ENCODE measurements at regions not wholly inside any gene's neighbourhood (a gene's known extent, or its start where the extent isn't known, plus 50 kb on each side); places are given as distances from the start of the nearest gene placed in this dataset.

DNA sequence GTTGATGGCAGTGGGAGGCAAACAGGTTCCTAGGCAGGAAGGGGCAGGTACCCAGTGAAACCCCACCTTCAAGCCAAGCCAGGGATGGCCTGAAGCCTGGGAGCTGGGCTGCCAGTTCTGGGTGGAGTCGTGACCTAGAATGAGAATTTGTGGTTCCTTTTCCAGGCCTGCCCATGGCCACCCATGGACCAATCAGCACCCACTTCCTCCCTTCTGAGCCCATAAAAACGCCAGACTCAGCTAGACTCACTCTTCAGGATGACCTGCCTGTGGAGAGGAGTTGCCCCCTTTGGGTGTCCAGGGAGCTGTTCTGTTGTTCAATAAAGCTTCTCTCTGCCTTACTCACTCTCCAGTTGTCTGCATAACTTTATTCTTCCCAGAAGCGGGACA is 144.0 kb upstream of the MRPS30 start:
- no peak for TF ChIP-seq POLR2A (IDR thresholded peaks at IDR 0.05)
- TF ChIP-seq, protein P1, sequence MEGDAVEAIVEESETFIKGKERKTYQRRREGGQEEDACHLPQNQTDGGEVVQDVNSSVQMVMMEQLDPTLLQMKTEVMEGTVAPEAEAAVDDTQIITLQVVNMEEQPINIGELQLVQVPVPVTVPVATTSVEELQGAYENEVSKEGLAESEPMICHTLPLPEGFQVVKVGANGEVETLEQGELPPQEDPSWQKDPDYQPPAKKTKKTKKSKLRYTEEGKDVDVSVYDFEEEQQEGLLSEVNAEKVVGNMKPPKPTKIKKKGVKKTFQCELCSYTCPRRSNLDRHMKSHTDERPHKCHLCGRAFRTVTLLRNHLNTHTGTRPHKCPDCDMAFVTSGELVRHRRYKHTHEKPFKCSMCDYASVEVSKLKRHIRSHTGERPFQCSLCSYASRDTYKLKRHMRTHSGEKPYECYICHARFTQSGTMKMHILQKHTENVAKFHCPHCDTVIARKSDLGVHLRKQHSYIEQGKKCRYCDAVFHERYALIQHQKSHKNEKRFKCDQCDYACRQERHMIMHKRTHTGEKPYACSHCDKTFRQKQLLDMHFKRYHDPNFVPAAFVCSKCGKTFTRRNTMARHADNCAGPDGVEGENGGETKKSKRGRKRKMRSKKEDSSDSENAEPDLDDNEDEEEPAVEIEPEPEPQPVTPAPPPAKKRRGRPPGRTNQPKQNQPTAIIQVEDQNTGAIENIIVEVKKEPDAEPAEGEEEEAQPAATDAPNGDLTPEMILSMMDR (IDR thresholded peaks at IDR 0.05) = no peak
- no peak overlapping the region for H3K4me3 ChIP-seq
- no peaks in the 10 kb centered on the region for H3K4me1 ChIP-seq
- no peaks in the 10 kb centered on the region for H3K27me3 ChIP-seq
- H3K9me3 ChIP-seq = no peaks in the 10 kb centered on the region
- DNase-seq = no peak
- H3K36me3 ChIP-seq (ENCODE audit: low read depth, missing control alignments) = no peaks in the 10 kb centered on the region
- H3K27ac ChIP-seq = no peak overlapping the region
- WGBS, 2 donors = 89 to 90% methylated on average over 3 of the region's 3 CpGs
- intact Hi-C loops (cut with DNase I; ENCODE audit: low total_unique reads) = no loop called here

DNA sequence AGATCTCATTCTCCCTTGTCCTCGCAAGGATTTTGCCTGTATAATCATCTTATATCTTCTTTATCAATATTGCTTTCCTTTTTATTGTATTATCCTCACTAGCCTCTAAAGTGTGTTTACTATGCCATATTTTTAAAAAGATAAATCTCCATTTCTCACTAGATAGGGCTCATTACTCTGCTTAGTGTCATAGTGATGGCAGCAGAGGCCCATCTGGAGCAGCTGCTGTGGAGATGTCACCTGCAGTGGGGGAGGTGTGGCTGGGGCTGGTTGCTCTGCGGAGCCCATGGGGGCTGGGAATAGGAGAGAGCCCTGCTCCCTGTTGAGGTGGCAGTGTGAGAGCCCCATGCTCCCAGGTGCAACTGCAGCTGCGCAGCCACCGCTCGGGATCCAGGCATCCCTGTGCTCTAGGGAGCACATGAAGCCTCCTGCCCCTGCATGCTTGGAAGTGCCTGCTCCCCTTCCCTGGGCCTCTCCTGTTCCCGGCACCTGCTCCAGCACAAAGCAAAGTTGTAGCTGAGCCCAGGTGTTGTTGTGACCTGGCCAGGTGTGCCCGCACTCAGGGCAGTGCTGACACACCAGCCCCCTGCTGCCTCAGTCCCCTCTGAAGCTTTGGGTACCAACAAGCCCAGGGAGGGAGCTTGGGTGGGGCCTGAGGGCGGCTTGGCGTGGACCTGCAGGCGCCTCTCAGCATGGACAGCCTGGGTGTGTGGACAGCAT is 144.6 kb upstream of the MRPS30 start:
- no peak for TF ChIP-seq POLR2A (IDR thresholded peaks at IDR 0.05)
- TF ChIP-seq, protein P1 (IDR thresholded peaks at IDR 0.05) = no peak
- H3K36me3 ChIP-seq (ENCODE audit: low read depth, missing control alignments) = no peaks in the 10 kb centered on the region
- H3K4me3 ChIP-seq = no peak overlapping the region
- no peaks in the 10 kb centered on the region for H3K27me3 ChIP-seq
- intact Hi-C loops (cut with DNase I; ENCODE audit: low total_unique reads) = no loop called here
- no peak overlapping the region for H3K27ac ChIP-seq
- 79 to 92% methylated on average over 5 to 10 of the region's 10 CpGs for WGBS, 2 donors
- no peaks in the 10 kb centered on the region for H3K9me3 ChIP-seq
- no peaks in the 10 kb centered on the region for H3K4me1 ChIP-seq
- DNase-seq = no peak

DNA sequence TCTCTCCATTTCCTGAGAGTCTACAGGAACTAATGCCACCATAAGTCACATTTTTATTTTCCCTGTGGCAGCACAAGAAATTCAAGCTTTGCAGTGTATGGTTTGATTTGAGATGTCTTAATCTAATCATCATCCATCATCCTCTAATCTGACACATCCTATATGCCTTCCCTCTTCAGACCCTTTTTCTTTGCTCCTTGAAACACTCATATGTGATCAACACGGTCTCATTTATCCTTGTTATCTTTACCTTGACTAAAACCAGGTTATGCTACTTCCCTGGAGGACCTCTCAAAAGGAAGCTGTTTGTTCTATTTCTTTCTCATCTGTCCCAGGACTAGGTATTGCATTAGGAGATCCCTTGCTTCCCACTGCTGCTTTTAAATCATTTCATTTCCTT is 146.9 kb upstream of the MRPS30 start:
- 74 to 94% methylated on average over 1 of the region's 1 CpG for WGBS, 2 donors
- TF ChIP-seq, protein P1 (IDR thresholded peaks at IDR 0.05) = no peak
- TF ChIP-seq POLR2A (IDR thresholded peaks at IDR 0.05) = no peak
- no peak for DNase-seq
- Histone ChIP-seq H3K27ac (no peak overlapping the region), H3K4me3 (no peak overlapping the region), H3K4me1 (no peaks in the 10 kb centered on the region), H3K36me3 (ENCODE audit: low read depth, missing control alignments) (no peaks in the 10 kb centered on the region), H3K9me3 (no peaks in the 10 kb centered on the region), H3K27me3 (no peaks in the 10 kb centered on the region)
- intact Hi-C loops (cut with DNase I; ENCODE audit: low total_unique reads) = no loop called here

DNA sequence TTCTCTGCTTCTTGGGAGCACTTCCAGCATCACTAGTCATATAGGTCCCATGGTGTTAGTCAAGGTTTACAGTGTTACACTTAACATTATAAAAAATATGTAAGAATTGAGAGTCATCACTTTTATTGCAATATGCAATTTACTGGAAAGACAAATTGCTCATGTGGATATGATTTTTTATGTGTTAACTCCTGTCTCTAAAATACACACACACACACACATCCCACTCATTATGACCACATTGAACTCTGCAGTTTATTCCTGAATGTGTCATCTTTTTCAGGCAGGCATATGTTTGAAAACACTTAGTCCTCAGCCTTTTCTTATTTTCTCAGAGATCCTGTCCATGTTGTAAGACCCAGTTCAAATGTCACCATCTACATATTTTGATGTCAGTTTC is 148.5 kb upstream of the MRPS30 start:
- Histone ChIP-seq H3K27ac (no peak overlapping the region), H3K4me1 (no peaks in the 10 kb centered on the region), H3K36me3 (ENCODE audit: low read depth, missing control alignments) (no peaks in the 10 kb centered on the region), H3K9me3 (no peaks in the 10 kb centered on the region), H3K27me3 (no peaks in the 10 kb centered on the region), H3K4me3 (no peak overlapping the region)
- TF ChIP-seq, protein P1 (IDR thresholded peaks at IDR 0.05) = no peak
- no peak for TF ChIP-seq POLR2A (IDR thresholded peaks at IDR 0.05)
- intact Hi-C loops (cut with DNase I; ENCODE audit: low total_unique reads) = no loop called here
- no peak for DNase-seq

DNA sequence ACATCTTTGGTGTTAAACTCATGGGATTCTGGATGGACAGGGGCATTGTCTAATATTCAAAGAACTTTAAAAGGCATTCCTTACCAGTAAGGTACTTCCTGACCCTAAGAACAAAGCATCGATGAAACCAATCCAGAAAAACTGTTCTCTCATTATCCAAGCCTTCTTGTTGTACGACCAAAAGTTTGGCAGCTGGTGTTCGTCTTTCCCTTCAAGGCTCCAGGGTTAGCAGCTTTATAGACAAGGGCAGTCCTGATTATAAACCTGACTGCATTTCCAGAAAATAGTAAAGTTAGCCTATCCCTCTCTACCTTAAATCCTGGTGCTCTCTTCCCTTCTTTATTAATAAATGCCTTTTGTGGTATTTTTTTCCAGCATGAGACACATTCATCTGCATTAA is 149.4 kb upstream of the MRPS30 start:
- Histone ChIP-seq H3K36me3 (ENCODE audit: low read depth, missing control alignments) (no peaks in the 10 kb centered on the region), H3K9me3 (no peaks in the 10 kb centered on the region), H3K27ac (no peak overlapping the region), H3K27me3 (no peaks in the 10 kb centered on the region), H3K4me1 (no peaks in the 10 kb centered on the region), H3K4me3 (no peak overlapping the region)
- TF ChIP-seq, protein P1 (IDR thresholded peaks at IDR 0.05) = no peak
- TF ChIP-seq POLR2A (IDR thresholded peaks at IDR 0.05) = no peak
- no peak for DNase-seq
- intact Hi-C loops (cut with DNase I; ENCODE audit: low total_unique reads) = no loop called here
- 44 to 45% methylated on average over 3 of the region's 3 CpGs for WGBS, 2 donors

Data from testis (tissue), 2 donors.